Prostate gland (tissue), 2 donors: ENCODE measurements at regions not wholly inside any gene's neighbourhood (a gene's known extent, or its start where the extent isn't known, plus 50 kb on each side); places are given as distances from the start of the nearest gene placed in this dataset.
A peak's percentile ranks its signal among the peaks of the same experiment; 100 is the strongest.

Experiments
- DNase-seq: peaks from one replicate; pipeline ENCODE4 v3.0.0-alpha.2; 2019; ENCODE audit warnings: low spot score
- H3K27ac ChIP-seq, 2 donors: fragments of 200-600 bp; sonication (generic); 2 replicates each; pipeline ENCODE4 v1.5.1; 2017 to 2019
- H3K27me3 ChIP-seq: fragments of 200-600 bp; sonication (generic); replicated peaks from 2 replicates; pipeline ENCODE4 v1.5.1; 2019; ENCODE audit not compliant: insufficient read depth
- H3K36me3 ChIP-seq, 2 donors: fragments of 200-600 bp; sonication (generic); 1 replicate in 1 of 2; 2 replicates in 1 of 2; pipeline versions ENCODE4 v1.5.1 to v1.8.1; 2017 to 2019
- H3K4me1 ChIP-seq: fragments of 200-600 bp; sonication (generic); replicated peaks from 2 replicates; pipeline ENCODE4 v1.5.1; 2019
- H3K4me3 ChIP-seq, 2 donors: fragments of 200-600 bp; sonication (generic); 2 replicates each; pipeline ENCODE4 v1.5.1; 2017 to 2019
- H3K9me3 ChIP-seq: fragments of 200-600 bp; sonication (generic); 2 replicates; pipeline ENCODE4 v1.5.1; 2017
- CTCF ChIP-seq, 4 experiments: fragments of 200-600 bp in 2 of 4; fragments of 450-650 bp in 2 of 4; sonication (generic) in 2 of 4; IDR thresholded peaks; 1 replicate in 3 of 4; 2 replicates in 1 of 4; pipeline ENCODE4 v1.5.1; 2016 to 2019; ENCODE audit warnings: antibody characterized with exemption in 4 of 4, mild to moderate bottlenecking in 2 of 4, moderate library complexity in 2 of 4
- POLR2A ChIP-seq: fragments of 450-650 bp; IDR thresholded peaks from one replicate; pipeline ENCODE4 v1.6.1; 2016; ENCODE audit warnings: antibody characterized with exemption, mild to moderate bottlenecking
- POLR2AphosphoS5 ChIP-seq: sonication (generic); formaldehyde crosslinking; IDR thresholded peaks from one replicate; pipeline ENCODE4 v1.6.1; 2017; ENCODE audit warnings: antibody characterized with exemption
- intact Hi-C: fragments of 100-400 bp; cut with DNase I; formaldehyde crosslinking; loops from one replicate; pipeline ENCODE4 v1.14.2; 2022

- TF ChIP-seq POLR2A, result no peak
- no peak for TF ChIP-seq POLR2AphosphoS5
- TF ChIP-seq CTCF (IDR thresholded peaks at IDR 0.05), result no peak
- Histone ChIP-seq H3K4me1 (peaks cover 8% of the 10 kb centered on the region), H3K4me3 (no peak overlapping the region), H3K27ac (peak overlapping the region in 1 of 2 donors; percentile 2), H3K9me3 (no peaks in the 10 kb centered on the region), H3K36me3 (no peaks in the 10 kb centered on the region), H3K27me3 (no peaks in the 10 kb centered on the region)
- DNase-seq, result no peak
- intact Hi-C loops, result loop anchor here (5.0 kb wide), 1 partner anchor 43 kb away; no protein-coding TSS in a partner anchor
These were observed 50.0 kb upstream of the PRELP start for GRCh38 chr1:203425663-203425975.
